ENCODE measurements at regions not wholly inside any gene's neighbourhood (a gene's known extent, or its start where the extent isn't known, plus 50 kb on each side); places are given as distances from the start of the nearest gene placed in this dataset.

GRCh38 chr3:177478170-177478867 lies 281.0 kb upstream of the TBL1XR1 start:
- H2AFZ ChIP-seq (ENCODE audit: low read depth, low read length) = peak overlapping the region; percentile 20
- H3K27me3 ChIP-seq (ENCODE audit: control insufficient read depth in 2 of 2, insufficient read depth in 2 of 2, low read length in 2 of 2) = no peaks in the 10 kb centered on the region
- no peaks in the 10 kb centered on the region for H4K20me1 ChIP-seq (replicated peaks; ENCODE audit: control insufficient read depth, extremely low read depth, insufficient read depth, low read length)
- DNase-seq (ENCODE audit: low read depth, low spot score) = peak; percentile 72
- H3K9me1 ChIP-seq (replicated peaks; ENCODE audit: control insufficient read depth, extremely low read depth, insufficient read depth, low read length) = no peaks in the 10 kb centered on the region
- H3K9ac ChIP-seq (replicated peaks; ENCODE audit: extremely low read depth, insufficient read depth, low read length) = no peak overlapping the region
- no peaks in the 10 kb centered on the region for H3K9me3 ChIP-seq (replicated peaks; ENCODE audit: control insufficient read depth, insufficient read depth, low read length)
- no peak overlapping the region for H3K4me3 ChIP-seq (replicated peaks in 1 of 3; ENCODE audit: insufficient read depth in 1 of 3, low read depth in 1 of 3, low read length in 3 of 3)
- intact Hi-C loops (cut with micrococcal nuclease) = loop anchor here (1.0 kb wide), 1 partner anchor 118 kb away; no protein-coding TSS in a partner anchor
- ChIA-PET CTCF (interaction anchor here (1.4 kb wide), 1 partner anchor 428 kb away, joined by 6 read pairs; no protein-coding TSS in a partner anchor), POLR2A (no interaction called here)
- H3K79me2 ChIP-seq (ENCODE audit: control insufficient read depth, insufficient read depth, low read length) = no peaks in the 10 kb centered on the region
- peaks cover 3% of the 10 kb centered on the region for H3K4me1 ChIP-seq (ENCODE audit: control insufficient read depth, extremely low read depth, insufficient read depth, low read length)
- no peak overlapping the region for H3K4me2 ChIP-seq (ENCODE audit: insufficient read depth, low read length)
- TF ChIP-seq JUN (IDR thresholded peaks at IDR 0.05; ENCODE audit: borderline replicate concordance, insufficient read depth, insufficient read length, low read depth) = no peak
- no peak for TF ChIP-seq POLR2A (IDR thresholded peaks at IDR 0.05; ENCODE audit: low read depth, low read length)
- no peak for TF ChIP-seq CTCF (IDR thresholded peaks at IDR 0.05; ENCODE audit: extremely low read depth in 1 of 2, insufficient read depth in 1 of 2, low read depth in 1 of 2, low read length in 2 of 2)
- TF ChIP-seq, protein P1, sequence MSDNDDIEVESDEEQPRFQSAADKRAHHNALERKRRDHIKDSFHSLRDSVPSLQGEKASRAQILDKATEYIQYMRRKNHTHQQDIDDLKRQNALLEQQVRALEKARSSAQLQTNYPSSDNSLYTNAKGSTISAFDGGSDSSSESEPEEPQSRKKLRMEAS (IDR thresholded peaks at IDR 0.05; ENCODE audit: insufficient read depth, insufficient read length) = no peak
- TF ChIP-seq FOS (IDR thresholded peaks at IDR 0.05; ENCODE audit: borderline replicate concordance, insufficient read depth, low read length) = peak; percentile 16
- TF ChIP-seq EZH2 (IDR thresholded peaks at IDR 0.05; ENCODE audit: borderline replicate concordance, low read depth, low read length, severe bottlenecking) = no peak
- peak; percentile 20 for TF ChIP-seq GATA2 (IDR thresholded peaks at IDR 0.05; ENCODE audit: insufficient read depth, insufficient read length, low read depth, low read length)
- TF ChIP-seq MYC (IDR thresholded peaks at IDR 0.05; ENCODE audit: low read depth, low read length) = no peak
- dilution Hi-C loops (cut with MboI; ENCODE audit: extremely low pct_ligation_motif_present, low sequenced_read_pairs) = no loop called here
- H3K36me3 ChIP-seq (ENCODE audit: control insufficient read depth in 2 of 2, extremely low read depth in 1 of 2, insufficient read depth in 2 of 2, low read length in 2 of 2) = no peaks in the 10 kb centered on the region
- BruUV-seq (replicated peaks) = no TSS peak
- no peak overlapping the region for H3K27ac ChIP-seq (ENCODE audit: insufficient read depth, low read depth, low read length)
- peak; percentile 84 for FAIRE-seq
